GM23338 (cell line): ENCODE measurements at regions not wholly inside any gene's neighbourhood (a gene's known extent, or its start where the extent isn't known, plus 50 kb on each side); places are given as distances from the start of the nearest gene placed in this dataset.

Experiments used
- ATAC-seq: fragments of 200-7000 bp; cut with Tn5 transposase; 3 replicates; pipeline ENCODE4 v1.9.1; 2020
- DNase-seq: peaks from one replicate; pipeline ENCODE4 v3.0.0-alpha.2; 2015; ENCODE audit warnings: low spot score
- H2AFZ ChIP-seq: fragments of 200-600 bp; sonication (generic); 2 replicates; pipeline ENCODE4 v1.8.0; 2016; ENCODE audit warnings: antibody characterized with exemption, mild to moderate bottlenecking, moderate library complexity
- H3F3A ChIP-seq: fragments of 200-600 bp; sonication (generic); replicated peaks from 2 replicates; pipeline ENCODE4 v1.8.0; 2017; ENCODE audit warnings: antibody characterized with exemption, mixed run types, low read depth
- H3K27ac ChIP-seq: fragments of 200-600 bp; sonication (generic); 2 replicates; pipeline ENCODE4 v1.6.1; 2016; ENCODE audit warnings: low read depth
- H3K27me3 ChIP-seq: fragments of 200-600 bp; sonication (generic); 2 replicates; pipeline ENCODE4 v1.8.0; 2016; ENCODE audit warnings: mild to moderate bottlenecking, mixed run types, moderate library complexity; ENCODE audit not compliant: insufficient read depth
- H3K36me3 ChIP-seq: fragments of 200-600 bp; sonication (generic); 2 replicates; pipeline ENCODE4 v1.8.0; 2016; ENCODE audit warnings: mild to moderate bottlenecking; ENCODE audit not compliant: insufficient read depth
- H3K4me1 ChIP-seq: fragments of 200-600 bp; sonication (generic); 2 replicates; pipeline ENCODE4 v1.8.0; 2016; ENCODE audit warnings: mild to moderate bottlenecking, moderate library complexity; ENCODE audit not compliant: insufficient read depth
- H3K4me2 ChIP-seq: fragments of 200-600 bp; sonication (generic); 2 replicates; pipeline ENCODE4 v1.7.1; 2017; ENCODE audit warnings: mixed run types
- H3K4me3 ChIP-seq: fragments of 200-600 bp; sonication (generic); 2 replicates; pipeline ENCODE4 v1.6.1; 2016; ENCODE audit warnings: mixed run types
- H3K79me2 ChIP-seq: fragments of 200-600 bp; sonication (generic); replicated peaks from 2 replicates; pipeline ENCODE4 v1.8.0; 2017; ENCODE audit warnings: mild to moderate bottlenecking; ENCODE audit not compliant: insufficient read depth
- H3K9me2 ChIP-seq: fragments of 200-600 bp; sonication (generic); 2 replicates; pipeline ENCODE4 v1.8.0; 2017; ENCODE audit not compliant: insufficient read depth
- H4K20me1 ChIP-seq: fragments of 200-600 bp; sonication (generic); replicated peaks from 2 replicates; pipeline ENCODE4 v1.8.0; 2017; ENCODE audit warnings: mild to moderate bottlenecking; ENCODE audit not compliant: insufficient read depth
- H3K27ac Mint-ChIP-seq: 2 replicates; pipeline ENCODE4 v1.8.0; 2020; ENCODE audit warnings: inconsistent platforms, mild to moderate bottlenecking, moderate library complexity, mixed read lengths
- H3K27me3 Mint-ChIP-seq: 3 replicates; pipeline ENCODE4 v1.8.0; 2022; ENCODE audit warnings: low read depth, mild to moderate bottlenecking, moderate library complexity, mixed read lengths, inconsistent platforms; ENCODE audit not compliant: insufficient read depth, poor library complexity
- H3K36me3 Mint-ChIP-seq: 3 replicates; pipeline ENCODE4 v1.8.0; 2021; ENCODE audit warnings: low read depth, mild to moderate bottlenecking, inconsistent platforms, moderate library complexity, mixed read lengths
- H3K4me1 Mint-ChIP-seq: 3 replicates; pipeline ENCODE4 v1.8.0; 2020; ENCODE audit warnings: mild to moderate bottlenecking, inconsistent platforms, mixed read lengths
- H3K4me3 Mint-ChIP-seq: 3 replicates; pipeline ENCODE4 v1.8.0; 2021; ENCODE audit warnings: moderate library complexity, mild to moderate bottlenecking, inconsistent platforms, mixed read lengths
- H3K9me3 Mint-ChIP-seq: 3 replicates; pipeline ENCODE4 v1.8.0; 2020; ENCODE audit warnings: moderate library complexity, mild to moderate bottlenecking, inconsistent platforms, mixed read lengths
- CREB1 ChIP-seq: fragments of 250-450 bp; sonication (Bioruptor Pico); IDR thresholded peaks from 2 replicates; pipeline ENCODE4 v1.5.0; 2020; ENCODE audit warnings: low read depth, mild to moderate bottlenecking, moderate library complexity
- EZH2 ChIP-seq: fragments of 200-600 bp; sonication (generic); IDR thresholded peaks from one replicate; pipeline ENCODE4 v1.8.0; 2017; ENCODE audit warnings: antibody characterized with exemption, mild to moderate bottlenecking, low read depth; ENCODE audit not compliant: unreplicated experiment
- EZH2phosphoT487 ChIP-seq: fragments of 200-600 bp; sonication (generic); IDR thresholded peaks from one replicate; pipeline ENCODE4 v1.8.1; 2018; ENCODE audit warnings: antibody characterized with exemption; ENCODE audit not compliant: unreplicated experiment
- JUNB ChIP-seq: IDR thresholded peaks from one replicate; pipeline ENCODE4 v1.6.1; 2016; ENCODE audit warnings: antibody characterized with exemption; ENCODE audit not compliant: unreplicated experiment
- NANOG ChIP-seq: IDR thresholded peaks from 2 replicates; pipeline ENCODE4 v1.6.1; 2016; ENCODE audit warnings: antibody characterized with exemption, borderline replicate concordance
- POLR2AphosphoS5 ChIP-seq: IDR thresholded peaks from 2 replicates; pipeline ENCODE4 v1.6.1; 2016; ENCODE audit warnings: antibody characterized with exemption, low read depth
- STAT1 ChIP-seq: IDR thresholded peaks from one replicate; pipeline ENCODE4 v1.6.1; 2016; ENCODE audit warnings: antibody characterized with exemption; ENCODE audit not compliant: unreplicated experiment
- ZNF114 ChIP-seq: fragments of 250-450 bp; sonication (Bioruptor Pico); IDR thresholded peaks from 2 replicates; pipeline ENCODE4 v1.5.0; 2020; ENCODE audit warnings: mild to moderate bottlenecking, moderate library complexity
- ZNF331 ChIP-seq: fragments of 250-450 bp; sonication (Bioruptor Pico); IDR thresholded peaks from 2 replicates; pipeline ENCODE4 v1.5.0; 2020; ENCODE audit warnings: low read depth, mild to moderate bottlenecking, moderate library complexity
- TF ChIP-seq, protein P1 (sequence below): fragments of 250-450 bp; sonication (Bioruptor Pico); IDR thresholded peaks from 2 replicates; pipeline ENCODE4 v1.5.0; 2020; ENCODE audit warnings: mild to moderate bottlenecking, moderate library complexity
- TF ChIP-seq, protein P2 (sequence below): IDR thresholded peaks from 2 replicates; pipeline ENCODE4 v1.6.1; 2016; ENCODE audit warnings: antibody characterized with exemption
- TF ChIP-seq, protein P3 (sequence below), 2 experiments: fragments of 200-600 bp in 1 of 2; sonication (generic) in 1 of 2; conservative IDR thresholded peaks; 2 replicates each; pipeline versions ENCODE4 v1.5.1 to v1.6.1; 2016 to 2017; ENCODE audit warnings: antibody characterized with exemption in 2 of 2, low read depth in 2 of 2, mild to moderate bottlenecking in 2 of 2, moderate library complexity in 1 of 2
- TF ChIP-seq, protein P4 (sequence below): IDR thresholded peaks from one replicate; pipeline ENCODE4 v1.6.1; 2018; ENCODE audit warnings: antibody characterized with exemption; ENCODE audit not compliant: unreplicated experiment

DNA sequence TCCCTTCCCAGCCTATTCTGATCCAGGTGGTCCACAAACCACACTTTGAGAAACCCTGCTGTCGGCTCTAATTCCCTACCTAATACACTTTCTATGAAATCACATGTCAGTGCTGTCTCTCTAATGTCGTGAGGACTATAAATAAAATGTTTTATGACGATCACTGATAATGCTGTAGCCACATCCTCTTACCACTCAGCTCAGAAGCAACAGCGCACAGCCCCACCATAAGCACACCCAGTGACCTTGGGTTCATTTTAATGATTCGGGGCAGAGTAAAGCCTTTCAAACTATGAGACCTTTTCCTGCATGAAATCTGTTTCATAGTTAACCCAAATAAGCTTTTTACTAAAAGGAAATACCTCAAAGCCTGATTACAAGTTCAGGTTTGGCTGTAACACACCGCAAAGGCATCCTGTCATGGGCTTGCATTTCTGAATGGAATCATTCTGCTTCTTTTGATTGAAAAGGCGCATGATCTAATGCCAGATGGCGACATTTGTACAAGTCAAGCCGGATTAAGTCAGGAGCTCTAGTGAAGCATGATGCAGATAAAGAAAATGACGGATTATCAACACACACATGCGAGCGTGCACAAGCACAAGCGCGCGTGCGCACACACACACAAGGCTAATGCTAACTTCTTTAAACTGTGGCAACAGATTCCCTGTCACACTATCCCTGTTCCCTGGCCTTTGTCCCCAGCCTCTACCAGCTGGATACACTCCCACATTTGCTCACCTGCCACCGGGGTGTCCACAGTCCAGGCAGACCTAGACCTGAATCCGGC is 180.5 kb upstream of the PDE1C start:
- no peak overlapping the region for H3K27ac ChIP-seq
- Mint-ChIP-seq H3K36me3 (no peaks in the 10 kb centered on the region), H3K9me3 (no peaks in the 10 kb centered on the region), H3K27me3 (no peaks in the 10 kb centered on the region), H3K27ac (peak overlapping the region; percentile 47; the same call in 1 of the 2 replicates), H3K4me1 (no peaks in the 10 kb centered on the region), H3K4me3 (no peak overlapping the region)
- no peak overlapping the region for H3K4me2 ChIP-seq
- no peaks in the 10 kb centered on the region; the same call in 1 of the 2 replicates for H3K9me2 ChIP-seq
- H2AFZ ChIP-seq, result no peak overlapping the region
- H3K4me3 ChIP-seq, result no peak overlapping the region
- no peaks in the 10 kb centered on the region for H3F3A ChIP-seq
- DNase-seq (no peak), ATAC-seq (no peak)
- H4K20me1 ChIP-seq, result no peaks in the 10 kb centered on the region
- H3K4me1 ChIP-seq, result no peaks in the 10 kb centered on the region
- H3K79me2 ChIP-seq, result no peaks in the 10 kb centered on the region
- no peak for TF ChIP-seq EZH2phosphoT487
- TF ChIP-seq, protein P1, sequence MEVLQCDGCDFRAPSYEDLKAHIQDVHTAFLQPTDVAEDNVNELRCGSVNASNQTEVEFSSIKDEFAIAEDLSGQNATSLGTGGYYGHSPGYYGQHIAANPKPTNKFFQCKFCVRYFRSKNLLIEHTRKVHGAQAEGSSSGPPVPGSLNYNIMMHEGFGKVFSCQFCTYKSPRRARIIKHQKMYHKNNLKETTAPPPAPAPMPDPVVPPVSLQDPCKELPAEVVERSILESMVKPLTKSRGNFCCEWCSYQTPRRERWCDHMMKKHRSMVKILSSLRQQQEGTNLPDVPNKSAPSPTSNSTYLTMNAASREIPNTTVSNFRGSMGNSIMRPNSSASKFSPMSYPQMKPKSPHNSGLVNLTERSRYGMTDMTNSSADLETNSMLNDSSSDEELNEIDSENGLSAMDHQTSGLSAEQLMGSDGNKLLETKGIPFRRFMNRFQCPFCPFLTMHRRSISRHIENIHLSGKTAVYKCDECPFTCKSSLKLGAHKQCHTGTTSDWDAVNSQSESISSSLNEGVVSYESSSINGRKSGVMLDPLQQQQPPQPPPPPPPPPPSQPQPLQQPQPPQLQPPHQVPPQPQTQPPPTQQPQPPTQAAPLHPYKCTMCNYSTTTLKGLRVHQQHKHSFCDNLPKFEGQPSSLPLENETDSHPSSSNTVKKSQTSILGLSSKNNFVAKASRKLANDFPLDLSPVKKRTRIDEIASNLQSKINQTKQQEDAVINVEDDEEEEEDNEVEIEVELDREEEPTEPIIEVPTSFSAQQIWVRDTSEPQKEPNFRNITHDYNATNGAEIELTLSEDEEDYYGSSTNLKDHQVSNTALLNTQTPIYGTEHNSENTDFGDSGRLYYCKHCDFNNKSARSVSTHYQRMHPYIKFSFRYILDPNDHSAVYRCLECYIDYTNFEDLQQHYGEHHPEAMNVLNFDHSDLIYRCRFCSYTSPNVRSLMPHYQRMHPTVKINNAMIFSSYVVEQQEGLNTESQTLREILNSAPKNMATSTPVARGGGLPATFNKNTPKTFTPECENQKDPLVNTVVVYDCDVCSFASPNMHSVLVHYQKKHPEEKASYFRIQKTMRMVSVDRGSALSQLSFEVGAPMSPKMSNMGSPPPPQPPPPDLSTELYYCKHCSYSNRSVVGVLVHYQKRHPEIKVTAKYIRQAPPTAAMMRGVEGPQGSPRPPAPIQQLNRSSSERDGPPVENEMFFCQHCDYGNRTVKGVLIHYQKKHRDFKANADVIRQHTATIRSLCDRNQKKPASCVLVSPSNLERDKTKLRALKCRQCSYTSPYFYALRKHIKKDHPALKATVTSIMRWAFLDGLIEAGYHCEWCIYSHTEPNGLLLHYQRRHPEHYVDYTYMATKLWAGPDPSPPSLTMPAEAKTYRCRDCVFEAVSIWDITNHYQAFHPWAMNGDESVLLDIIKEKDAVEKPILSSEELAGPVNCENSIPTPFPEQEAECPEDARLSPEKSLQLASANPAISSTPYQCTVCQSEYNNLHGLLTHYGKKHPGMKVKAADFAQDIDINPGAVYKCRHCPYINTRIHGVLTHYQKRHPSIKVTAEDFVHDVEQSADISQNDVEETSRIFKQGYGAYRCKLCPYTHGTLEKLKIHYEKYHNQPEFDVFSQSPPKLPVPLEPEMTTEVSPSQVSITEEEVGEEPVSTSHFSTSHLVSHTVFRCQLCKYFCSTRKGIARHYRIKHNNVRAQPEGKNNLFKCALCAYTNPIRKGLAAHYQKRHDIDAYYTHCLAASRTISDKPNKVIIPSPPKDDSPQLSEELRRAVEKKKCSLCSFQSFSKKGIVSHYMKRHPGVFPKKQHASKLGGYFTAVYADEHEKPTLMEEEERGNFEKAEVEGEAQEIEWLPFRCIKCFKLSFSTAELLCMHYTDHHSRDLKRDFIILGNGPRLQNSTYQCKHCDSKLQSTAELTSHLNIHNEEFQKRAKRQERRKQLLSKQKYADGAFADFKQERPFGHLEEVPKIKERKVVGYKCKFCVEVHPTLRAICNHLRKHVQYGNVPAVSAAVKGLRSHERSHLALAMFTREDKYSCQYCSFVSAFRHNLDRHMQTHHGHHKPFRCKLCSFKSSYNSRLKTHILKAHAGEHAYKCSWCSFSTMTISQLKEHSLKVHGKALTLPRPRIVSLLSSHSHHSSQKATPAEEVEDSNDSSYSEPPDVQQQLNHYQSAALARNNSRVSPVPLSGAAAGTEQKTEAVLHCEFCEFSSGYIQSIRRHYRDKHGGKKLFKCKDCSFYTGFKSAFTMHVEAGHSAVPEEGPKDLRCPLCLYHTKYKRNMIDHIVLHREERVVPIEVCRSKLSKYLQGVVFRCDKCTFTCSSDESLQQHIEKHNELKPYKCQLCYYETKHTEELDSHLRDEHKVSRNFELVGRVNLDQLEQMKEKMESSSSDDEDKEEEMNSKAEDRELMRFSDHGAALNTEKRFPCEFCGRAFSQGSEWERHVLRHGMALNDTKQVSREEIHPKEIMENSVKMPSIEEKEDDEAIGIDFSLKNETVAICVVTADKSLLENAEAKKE (CRISPR knock-in tag), result no peak
- TF ChIP-seq NANOG, result no peak
- no peak for TF ChIP-seq JUNB
- TF ChIP-seq ZNF331 (CRISPR knock-in tag), result no peak
- TF ChIP-seq ZNF114 (CRISPR knock-in tag), result no peak
- TF ChIP-seq EZH2, result no peak
- TF ChIP-seq POLR2AphosphoS5, result no peak
- TF ChIP-seq, protein P2, sequence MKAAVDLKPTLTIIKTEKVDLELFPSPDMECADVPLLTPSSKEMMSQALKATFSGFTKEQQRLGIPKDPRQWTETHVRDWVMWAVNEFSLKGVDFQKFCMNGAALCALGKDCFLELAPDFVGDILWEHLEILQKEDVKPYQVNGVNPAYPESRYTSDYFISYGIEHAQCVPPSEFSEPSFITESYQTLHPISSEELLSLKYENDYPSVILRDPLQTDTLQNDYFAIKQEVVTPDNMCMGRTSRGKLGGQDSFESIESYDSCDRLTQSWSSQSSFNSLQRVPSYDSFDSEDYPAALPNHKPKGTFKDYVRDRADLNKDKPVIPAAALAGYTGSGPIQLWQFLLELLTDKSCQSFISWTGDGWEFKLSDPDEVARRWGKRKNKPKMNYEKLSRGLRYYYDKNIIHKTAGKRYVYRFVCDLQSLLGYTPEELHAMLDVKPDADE, result no peak
- no peak for TF ChIP-seq STAT1
- TF ChIP-seq CREB1, result no peak
- TF ChIP-seq, protein P3, sequence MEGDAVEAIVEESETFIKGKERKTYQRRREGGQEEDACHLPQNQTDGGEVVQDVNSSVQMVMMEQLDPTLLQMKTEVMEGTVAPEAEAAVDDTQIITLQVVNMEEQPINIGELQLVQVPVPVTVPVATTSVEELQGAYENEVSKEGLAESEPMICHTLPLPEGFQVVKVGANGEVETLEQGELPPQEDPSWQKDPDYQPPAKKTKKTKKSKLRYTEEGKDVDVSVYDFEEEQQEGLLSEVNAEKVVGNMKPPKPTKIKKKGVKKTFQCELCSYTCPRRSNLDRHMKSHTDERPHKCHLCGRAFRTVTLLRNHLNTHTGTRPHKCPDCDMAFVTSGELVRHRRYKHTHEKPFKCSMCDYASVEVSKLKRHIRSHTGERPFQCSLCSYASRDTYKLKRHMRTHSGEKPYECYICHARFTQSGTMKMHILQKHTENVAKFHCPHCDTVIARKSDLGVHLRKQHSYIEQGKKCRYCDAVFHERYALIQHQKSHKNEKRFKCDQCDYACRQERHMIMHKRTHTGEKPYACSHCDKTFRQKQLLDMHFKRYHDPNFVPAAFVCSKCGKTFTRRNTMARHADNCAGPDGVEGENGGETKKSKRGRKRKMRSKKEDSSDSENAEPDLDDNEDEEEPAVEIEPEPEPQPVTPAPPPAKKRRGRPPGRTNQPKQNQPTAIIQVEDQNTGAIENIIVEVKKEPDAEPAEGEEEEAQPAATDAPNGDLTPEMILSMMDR (conservative IDR thresholded peaks at IDR 0.05; ENCODE audit: low read depth in 2 of 2), result no peak
- TF ChIP-seq, protein P4, sequence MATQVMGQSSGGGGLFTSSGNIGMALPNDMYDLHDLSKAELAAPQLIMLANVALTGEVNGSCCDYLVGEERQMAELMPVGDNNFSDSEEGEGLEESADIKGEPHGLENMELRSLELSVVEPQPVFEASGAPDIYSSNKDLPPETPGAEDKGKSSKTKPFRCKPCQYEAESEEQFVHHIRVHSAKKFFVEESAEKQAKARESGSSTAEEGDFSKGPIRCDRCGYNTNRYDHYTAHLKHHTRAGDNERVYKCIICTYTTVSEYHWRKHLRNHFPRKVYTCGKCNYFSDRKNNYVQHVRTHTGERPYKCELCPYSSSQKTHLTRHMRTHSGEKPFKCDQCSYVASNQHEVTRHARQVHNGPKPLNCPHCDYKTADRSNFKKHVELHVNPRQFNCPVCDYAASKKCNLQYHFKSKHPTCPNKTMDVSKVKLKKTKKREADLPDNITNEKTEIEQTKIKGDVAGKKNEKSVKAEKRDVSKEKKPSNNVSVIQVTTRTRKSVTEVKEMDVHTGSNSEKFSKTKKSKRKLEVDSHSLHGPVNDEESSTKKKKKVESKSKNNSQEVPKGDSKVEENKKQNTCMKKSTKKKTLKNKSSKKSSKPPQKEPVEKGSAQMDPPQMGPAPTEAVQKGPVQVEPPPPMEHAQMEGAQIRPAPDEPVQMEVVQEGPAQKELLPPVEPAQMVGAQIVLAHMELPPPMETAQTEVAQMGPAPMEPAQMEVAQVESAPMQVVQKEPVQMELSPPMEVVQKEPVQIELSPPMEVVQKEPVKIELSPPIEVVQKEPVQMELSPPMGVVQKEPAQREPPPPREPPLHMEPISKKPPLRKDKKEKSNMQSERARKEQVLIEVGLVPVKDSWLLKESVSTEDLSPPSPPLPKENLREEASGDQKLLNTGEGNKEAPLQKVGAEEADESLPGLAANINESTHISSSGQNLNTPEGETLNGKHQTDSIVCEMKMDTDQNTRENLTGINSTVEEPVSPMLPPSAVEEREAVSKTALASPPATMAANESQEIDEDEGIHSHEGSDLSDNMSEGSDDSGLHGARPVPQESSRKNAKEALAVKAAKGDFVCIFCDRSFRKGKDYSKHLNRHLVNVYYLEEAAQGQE, result no peak
- H3K27me3 ChIP-seq, result no peaks in the 10 kb centered on the region
- no peaks in the 10 kb centered on the region for H3K36me3 ChIP-seq
